Natural killer cell (primary cell): ENCODE measurements at regions not wholly inside any gene's neighbourhood (a gene's known extent, or its start where the extent isn't known, plus 50 kb on each side); places are given as distances from the start of the nearest gene placed in this dataset.

ENCODE experiments used
- ATAC-seq, 3 donors: fragments of 150-1000 bp in 2 of 3; fragments of 200-7000 bp in 1 of 3; cut with Tn5 transposase; 1 replicate in 1 of 3; 2 replicates in 2 of 3; pipeline ENCODE4 v1.10.0; 2021; ENCODE audit warnings: mild to moderate bottlenecking in 2 of 3, moderate library complexity in 2 of 3
- DNase-seq, 2 donors: peaks; one replicate each; pipeline versions ENCODE4 v3.0.0 to v3.0.0-alpha.2; 2013 to 2021; ENCODE audit warnings: mixed read lengths in 1 of 2
- H3K27ac ChIP-seq: one replicate; pipeline ENCODE4 v1.5.1; 2013; ENCODE audit warnings: mild to moderate bottlenecking, low read length
- H3K27me3 ChIP-seq: one replicate; pipeline ENCODE4 v1.6.1; 2013; ENCODE audit warnings: low read length; ENCODE audit not compliant: control insufficient read depth, insufficient read depth
- H3K36me3 ChIP-seq: one replicate; pipeline ENCODE4 v1.6.1; 2013; ENCODE audit warnings: low read length; ENCODE audit not compliant: control insufficient read depth, insufficient read depth
- H3K4me1 ChIP-seq: one replicate; pipeline ENCODE4 v1.6.1; 2013; ENCODE audit warnings: low read length; ENCODE audit not compliant: control insufficient read depth, insufficient read depth
- H3K4me3 ChIP-seq: one replicate; pipeline ENCODE4 v1.5.1; 2013; ENCODE audit warnings: low read length
- H3K9me3 ChIP-seq: one replicate; pipeline ENCODE4 v1.6.1; 2013; ENCODE audit warnings: low read length; ENCODE audit not compliant: control insufficient read depth, insufficient read depth
- H3K27ac Mint-ChIP-seq, 2 donors: one replicate each; pipeline ENCODE4 v1.8.0; 2022; ENCODE audit warnings: mild to moderate bottlenecking in 2 of 2, mixed read lengths in 2 of 2, moderate library complexity in 1 of 2
- H3K27me3 Mint-ChIP-seq, 2 donors: one replicate each; pipeline ENCODE4 v1.8.0; 2022; ENCODE audit warnings: low read depth in 2 of 2, mixed read lengths in 2 of 2
- H3K36me3 Mint-ChIP-seq: one replicate; pipeline ENCODE4 v1.8.0; 2022; ENCODE audit warnings: mixed read lengths
- H3K4me1 Mint-ChIP-seq, 2 donors: one replicate each; pipeline ENCODE4 v1.8.0; 2022; ENCODE audit warnings: mixed read lengths in 2 of 2
- H3K4me3 Mint-ChIP-seq: one replicate; pipeline ENCODE4 v1.8.0; 2022; ENCODE audit warnings: mild to moderate bottlenecking, moderate library complexity, mixed read lengths
- H3K9me3 Mint-ChIP-seq, 2 donors: one replicate each; pipeline ENCODE4 v1.8.0; 2022; ENCODE audit warnings: mixed read lengths in 2 of 2
- WGBS: methylation state at CpG from one replicate; pipeline ENCODE4 v1.1.7; 2013; ENCODE audit warnings: missing lambda C conversion rate; ENCODE audit not compliant: insufficient coverage; 5-methylcytosine and 5-hydroxymethylcytosine counted together
- intact Hi-C: fragments of 100-400 bp; cut with micrococcal nuclease; formaldehyde crosslinking; loops from one replicate; pipeline ENCODE4 v1.14.2; 2022
- TF ChIP-seq, protein P1 (sequence below): fragments of 200-600 bp; IDR thresholded peaks from one replicate; pipeline ENCODE4 v1.8.0; 2022; ENCODE audit warnings: antibody characterized with exemption

GRCh38 chr6:6845603-6846002 lies 257.1 kb downstream of the LY86 start:
- Histone ChIP-seq H3K27me3 (no peaks in the 10 kb centered on the region), H3K4me3 (no peak overlapping the region), H3K4me1 (peaks cover 12% of the 10 kb centered on the region), H3K27ac (no peak overlapping the region), H3K9me3 (peaks cover 4% of the 10 kb centered on the region), H3K36me3 (no peaks in the 10 kb centered on the region)
- H3K27ac Mint-ChIP-seq: no peak overlapping the region
- peaks cover 7 to 11% of the 10 kb centered on the region in 2 donors for H3K9me3 Mint-ChIP-seq
- TF ChIP-seq, protein P1, sequence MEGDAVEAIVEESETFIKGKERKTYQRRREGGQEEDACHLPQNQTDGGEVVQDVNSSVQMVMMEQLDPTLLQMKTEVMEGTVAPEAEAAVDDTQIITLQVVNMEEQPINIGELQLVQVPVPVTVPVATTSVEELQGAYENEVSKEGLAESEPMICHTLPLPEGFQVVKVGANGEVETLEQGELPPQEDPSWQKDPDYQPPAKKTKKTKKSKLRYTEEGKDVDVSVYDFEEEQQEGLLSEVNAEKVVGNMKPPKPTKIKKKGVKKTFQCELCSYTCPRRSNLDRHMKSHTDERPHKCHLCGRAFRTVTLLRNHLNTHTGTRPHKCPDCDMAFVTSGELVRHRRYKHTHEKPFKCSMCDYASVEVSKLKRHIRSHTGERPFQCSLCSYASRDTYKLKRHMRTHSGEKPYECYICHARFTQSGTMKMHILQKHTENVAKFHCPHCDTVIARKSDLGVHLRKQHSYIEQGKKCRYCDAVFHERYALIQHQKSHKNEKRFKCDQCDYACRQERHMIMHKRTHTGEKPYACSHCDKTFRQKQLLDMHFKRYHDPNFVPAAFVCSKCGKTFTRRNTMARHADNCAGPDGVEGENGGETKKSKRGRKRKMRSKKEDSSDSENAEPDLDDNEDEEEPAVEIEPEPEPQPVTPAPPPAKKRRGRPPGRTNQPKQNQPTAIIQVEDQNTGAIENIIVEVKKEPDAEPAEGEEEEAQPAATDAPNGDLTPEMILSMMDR: no peak
- peaks cover 12% of the 10 kb centered on the region for H3K36me3 Mint-ChIP-seq
- 73% methylated on average over 3 of the region's 3 CpGs for WGBS
- ATAC-seq (no peak), DNase-seq (no peak)
- intact Hi-C loops: no loop called here
- peaks cover 5 to 14% of the 10 kb centered on the region in 2 donors for H3K4me1 Mint-ChIP-seq
- no peak overlapping the region for H3K4me3 Mint-ChIP-seq
- peaks cover 0 to 7% of the 10 kb centered on the region in 2 donors for H3K27me3 Mint-ChIP-seq

GRCh38 chr6:6847591-6847990 lies 259.1 kb downstream of the LY86 start:
- Mint-ChIP-seq H3K4me1 (peaks cover 2 to 8% of the 10 kb centered on the region in 2 donors), H3K9me3 (peaks cover 7 to 11% of the 10 kb centered on the region in 2 donors), H3K27ac (no peak overlapping the region), H3K36me3 (peaks cover 12% of the 10 kb centered on the region), H3K27me3 (peaks cover 4 to 10% of the 10 kb centered on the region in 2 donors), H3K4me3 (no peak overlapping the region)
- WGBS: 81% methylated on average over 3 of the region's 3 CpGs
- H3K27me3 ChIP-seq: no peaks in the 10 kb centered on the region
- H3K36me3 ChIP-seq: no peaks in the 10 kb centered on the region
- peaks cover 4% of the 10 kb centered on the region for H3K9me3 ChIP-seq
- intact Hi-C loops: no loop called here
- no peak overlapping the region for H3K27ac ChIP-seq
- DNase-seq (no peak), ATAC-seq (no peak)
- no peak overlapping the region for H3K4me3 ChIP-seq
- TF ChIP-seq, protein P1: no peak
- peaks cover 3% of the 10 kb centered on the region for H3K4me1 ChIP-seq

GRCh38 chr6:6851059-6851948 lies 256.5 kb upstream of the RREB1 start:
- Histone ChIP-seq H3K4me1 (peaks cover 3% of the 10 kb centered on the region), H3K27ac (no peak overlapping the region), H3K27me3 (no peaks in the 10 kb centered on the region), H3K4me3 (no peak overlapping the region), H3K9me3 (no peaks in the 10 kb centered on the region), H3K36me3 (no peaks in the 10 kb centered on the region)
- no peak overlapping the region for H3K27ac Mint-ChIP-seq
- TF ChIP-seq, protein P1: no peak
- H3K4me1 Mint-ChIP-seq: peaks cover 0 to 4% of the 10 kb centered on the region in 2 donors
- intact Hi-C loops: no loop called here
- WGBS: 85% methylated on average over 8 of the region's 9 CpGs
- no peak for DNase-seq
- H3K36me3 Mint-ChIP-seq: peaks cover 2% of the 10 kb centered on the region
- H3K27me3 Mint-ChIP-seq: peaks cover 10 to 16% of the 10 kb centered on the region in 2 donors
- peaks cover 0 to 2% of the 10 kb centered on the region in 2 donors for H3K9me3 Mint-ChIP-seq
- ATAC-seq: no peak
- no peak overlapping the region for H3K4me3 Mint-ChIP-seq
